ENCODE measurements at regions not wholly inside any gene's neighbourhood (a gene's known extent, or its start where the extent isn't known, plus 50 kb on each side); places are given as distances from the start of the nearest gene placed in this dataset.

GRCh38 chr10:2387261-2387660 is 649.9 kb upstream of the ADARB2 start:
- TF ChIP-seq FOXM1 (IDR thresholded peaks at IDR 0.05; ENCODE audit: borderline replicate concordance): no peak
- TF ChIP-seq SP1 (IDR thresholded peaks at IDR 0.05): no peak
- TF ChIP-seq L3MBTL2 (conservative IDR thresholded peaks at IDR 0.05): no peak
- no peak for TF ChIP-seq FOXK2 (IDR thresholded peaks at IDR 0.05)
- TF ChIP-seq LEF1 (IDR thresholded peaks at IDR 0.05; ENCODE audit: borderline replicate concordance): no peak
- TF ChIP-seq HDGF (IDR thresholded peaks at IDR 0.05; ENCODE audit: borderline replicate concordance): no peak
- TF ChIP-seq BHLHE40 (IDR thresholded peaks at IDR 0.05; ENCODE audit: borderline replicate concordance): no peak
- TF ChIP-seq ELF4 (IDR thresholded peaks at IDR 0.05): no peak
